Osteoblast (primary cell): ENCODE measurements at regions not wholly inside any gene's neighbourhood (a gene's known extent, or its start where the extent isn't known, plus 50 kb on each side); places are given as distances from the start of the nearest gene placed in this dataset.

Source experiments
- DNase-seq: peaks from one replicate; pipeline ENCODE4 v3.0.0; 2011; ENCODE audit warnings: low spot score, mixed read lengths; ENCODE audit not compliant: insufficient read length; ENCODE audit errors: missing footprints
- H2AFZ ChIP-seq: 2 replicates; pipeline ENCODE4 v1.6.0; 2011; ENCODE audit warnings: mild to moderate bottlenecking, low read length
- H3K27ac ChIP-seq: 2 replicates; pipeline ENCODE4 v1.5.1; 2011; ENCODE audit warnings: mild to moderate bottlenecking, low read depth, low read length, moderate library complexity
- H3K27me3 ChIP-seq: 2 replicates; pipeline ENCODE4 v1.6.0; 2012; ENCODE audit warnings: mild to moderate bottlenecking, control low read depth, inconsistent platforms, low read length, moderate library complexity; ENCODE audit not compliant: insufficient read depth
- H3K36me3 ChIP-seq: 2 replicates; pipeline ENCODE4 v1.5.1; 2011; ENCODE audit warnings: mild to moderate bottlenecking, low read length, control low read depth, moderate library complexity; ENCODE audit not compliant: insufficient read depth
- H3K4me1 ChIP-seq: 2 replicates; pipeline ENCODE4 v1.5.1; 2011; ENCODE audit warnings: mild to moderate bottlenecking, low read length, control low read depth, moderate library complexity; ENCODE audit not compliant: insufficient read depth
- H3K4me2 ChIP-seq: 2 replicates; pipeline ENCODE4 v1.6.0; 2011; ENCODE audit warnings: mild to moderate bottlenecking, low read length; ENCODE audit not compliant: insufficient read depth
- H3K4me3 ChIP-seq: fragments of 200-600 bp; sonication (generic); 3 replicates; pipeline ENCODE4 v1.5.1; 2012; ENCODE audit warnings: mild to moderate bottlenecking, low read length, inconsistent platforms; ENCODE audit not compliant: insufficient read depth
- H3K79me2 ChIP-seq: 2 replicates; pipeline ENCODE4 v1.6.0; 2012; ENCODE audit warnings: mild to moderate bottlenecking, low read length, control low read depth, inconsistent platforms; ENCODE audit not compliant: insufficient read depth
- H3K9me3 ChIP-seq: 2 replicates; pipeline ENCODE4 v1.5.1; 2011; ENCODE audit warnings: low read depth, low read length, control low read depth
- H4K20me1 ChIP-seq: 2 replicates; pipeline ENCODE4 v1.6.0; 2012; ENCODE audit warnings: mild to moderate bottlenecking, low read length, control low read depth; ENCODE audit not compliant: insufficient read depth
- CTCF ChIP-seq: IDR thresholded peaks from 2 replicates; pipeline ENCODE4 v1.5.1; 2011; ENCODE audit warnings: mild to moderate bottlenecking, low read depth, low read length, moderate library complexity; ENCODE audit errors: extremely low read depth

DNA sequence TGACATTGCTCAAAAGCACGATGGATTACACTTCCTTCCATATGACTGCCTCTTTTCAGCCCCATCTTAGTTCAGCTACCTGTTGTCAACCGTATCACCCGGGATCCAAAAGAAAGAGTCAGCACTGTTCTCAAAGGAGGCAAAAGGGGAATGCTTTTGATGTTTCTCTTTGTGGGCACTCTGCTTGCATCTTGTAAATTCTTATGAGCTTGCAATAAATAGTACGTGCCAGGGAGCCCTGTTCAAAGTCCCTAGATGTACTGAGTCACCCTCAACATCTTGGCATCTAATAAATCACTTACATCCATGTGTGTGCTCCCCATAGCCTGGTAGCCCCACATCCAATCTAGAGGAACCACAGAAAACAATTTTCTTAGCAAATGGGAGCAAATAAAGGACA, 256.9 kb downstream of the SUCLG1 start:
- no peak overlapping the region for H3K4me2 ChIP-seq
- H3K27me3 ChIP-seq = no peaks in the 10 kb centered on the region
- H4K20me1 ChIP-seq = no peaks in the 10 kb centered on the region
- no peak overlapping the region for H2AFZ ChIP-seq
- H3K79me2 ChIP-seq = no peaks in the 10 kb centered on the region
- no peak overlapping the region for H3K4me3 ChIP-seq
- H3K36me3 ChIP-seq = no peaks in the 10 kb centered on the region
- DNase-seq = no peak
- no peak overlapping the region for H3K27ac ChIP-seq
- H3K9me3 ChIP-seq = peaks cover 2% of the 10 kb centered on the region
- H3K4me1 ChIP-seq = no peaks in the 10 kb centered on the region
- TF ChIP-seq CTCF = no peak

DNA sequence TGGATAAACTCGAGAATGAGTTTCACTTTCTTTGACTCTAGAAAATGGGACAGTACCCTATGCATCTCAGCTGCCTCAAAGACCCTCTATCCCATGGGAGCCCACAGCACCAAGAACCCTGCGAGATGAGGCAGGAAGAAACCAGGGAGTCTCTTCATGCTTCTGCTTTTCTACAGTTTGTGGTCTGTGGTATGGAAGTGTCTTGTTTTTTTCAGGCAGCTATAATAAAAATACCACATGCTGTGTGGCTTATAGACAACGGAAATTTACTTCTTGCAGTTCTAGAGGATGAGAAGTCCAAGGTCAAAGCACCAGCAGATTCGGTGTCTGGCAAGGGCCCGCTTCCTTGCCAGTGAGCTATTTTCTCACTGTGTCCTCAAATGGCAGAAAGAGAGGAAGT, 257.9 kb downstream of the SUCLG1 start:
- H3K27me3 ChIP-seq = no peaks in the 10 kb centered on the region
- no peak for TF ChIP-seq CTCF
- DNase-seq = no peak
- no peaks in the 10 kb centered on the region for H3K4me1 ChIP-seq
- no peak overlapping the region for H3K4me3 ChIP-seq
- H3K9me3 ChIP-seq = peaks cover 2% of the 10 kb centered on the region
- H4K20me1 ChIP-seq = no peaks in the 10 kb centered on the region
- no peak overlapping the region for H2AFZ ChIP-seq
- no peaks in the 10 kb centered on the region for H3K36me3 ChIP-seq
- H3K27ac ChIP-seq = no peak overlapping the region
- H3K4me2 ChIP-seq = no peak overlapping the region
- H3K79me2 ChIP-seq = no peaks in the 10 kb centered on the region

DNA sequence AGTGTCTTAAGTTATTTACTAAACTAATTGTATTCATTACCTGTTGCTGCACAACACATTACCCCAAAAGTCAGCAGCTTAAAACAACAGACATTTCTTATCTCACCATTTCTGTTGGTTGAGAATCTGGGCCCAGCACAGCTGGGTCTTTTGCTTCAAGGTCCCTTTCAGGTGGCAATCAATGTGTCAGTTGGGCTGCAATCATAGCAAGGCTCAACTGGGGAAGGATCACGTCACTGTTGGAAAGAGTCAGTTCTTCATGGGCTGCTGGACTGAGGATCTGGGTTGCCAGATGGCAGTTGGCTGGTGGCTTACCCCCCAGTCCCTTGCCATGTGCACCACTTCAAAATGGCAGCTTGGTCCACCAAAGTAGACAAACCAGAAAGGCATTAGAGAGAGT, 261.2 kb downstream of the SUCLG1 start:
- no peak for TF ChIP-seq CTCF
- H2AFZ ChIP-seq = no peak overlapping the region
- no peak overlapping the region for H3K27ac ChIP-seq
- H4K20me1 ChIP-seq = no peaks in the 10 kb centered on the region
- peaks cover 2% of the 10 kb centered on the region for H3K9me3 ChIP-seq
- DNase-seq = no peak
- no peak overlapping the region for H3K4me3 ChIP-seq
- no peaks in the 10 kb centered on the region for H3K36me3 ChIP-seq
- H3K79me2 ChIP-seq = no peaks in the 10 kb centered on the region
- no peaks in the 10 kb centered on the region for H3K4me1 ChIP-seq
- H3K27me3 ChIP-seq = no peaks in the 10 kb centered on the region
- no peak overlapping the region for H3K4me2 ChIP-seq

DNA sequence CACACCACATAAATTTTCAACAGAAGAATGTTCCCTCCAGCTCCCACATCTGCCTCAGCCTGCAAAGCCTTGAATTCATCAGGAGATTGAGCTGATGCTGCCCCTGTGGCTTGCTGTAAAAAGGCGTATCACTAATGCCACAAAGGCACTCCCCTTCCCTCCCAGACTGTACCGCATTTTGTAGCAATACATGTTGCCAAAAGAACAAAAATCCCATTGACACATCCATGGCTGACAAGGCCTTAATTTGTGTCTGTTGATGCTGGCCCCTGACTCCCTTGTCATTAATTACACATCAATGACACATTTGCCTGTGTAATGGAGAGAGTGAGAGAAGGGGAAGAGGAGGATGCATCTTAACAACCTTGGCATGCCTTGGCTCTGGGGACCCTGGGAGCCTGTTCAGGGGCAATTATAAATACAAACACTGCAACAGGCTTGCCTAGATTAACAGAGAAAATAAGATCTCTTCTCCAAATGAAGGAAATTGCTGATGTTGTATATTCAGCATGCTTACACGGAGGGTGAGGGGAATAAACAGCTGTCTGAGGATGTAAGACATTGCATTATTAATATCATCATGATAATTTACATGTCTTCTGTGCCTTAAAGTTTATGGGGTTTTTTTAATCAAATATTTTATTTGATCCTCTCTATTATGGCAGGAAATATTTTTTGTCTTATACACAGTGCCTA, 264.0 kb downstream of the SUCLG1 start:
- H3K4me1 ChIP-seq = no peaks in the 10 kb centered on the region
- TF ChIP-seq CTCF = no peak
- H3K27me3 ChIP-seq = no peaks in the 10 kb centered on the region
- no peak overlapping the region for H3K4me3 ChIP-seq
- H3K79me2 ChIP-seq = no peaks in the 10 kb centered on the region
- no peak for DNase-seq
- H3K4me2 ChIP-seq = no peak overlapping the region
- H2AFZ ChIP-seq = no peak overlapping the region
- no peak overlapping the region for H3K27ac ChIP-seq
- no peaks in the 10 kb centered on the region for H3K36me3 ChIP-seq
- peaks cover 2% of the 10 kb centered on the region for H3K9me3 ChIP-seq
- H4K20me1 ChIP-seq = no peaks in the 10 kb centered on the region
